H9 (cell line): ENCODE measurements at regions not wholly inside any gene's neighbourhood (a gene's known extent, or its start where the extent isn't known, plus 50 kb on each side); places are given as distances from the start of the nearest gene placed in this dataset.

Experiments
- DNase-seq: peaks from one replicate; pipeline ENCODE4 v3.0.0-alpha.2; 2017
- H2AFZ ChIP-seq: one replicate; pipeline ENCODE4 v1.6.1; 2013; ENCODE audit warnings: mild to moderate bottlenecking, low read length, control low read depth, moderate library complexity
- H2AK5ac ChIP-seq: 2 replicates; pipeline ENCODE4 v1.6.1; 2013; ENCODE audit warnings: low read length, control low read depth, mixed read lengths; ENCODE audit not compliant: insufficient read length
- H2BK120ac ChIP-seq: one replicate; pipeline ENCODE4 v1.6.1; 2013; ENCODE audit warnings: low read depth, mild to moderate bottlenecking, low read length, control low read depth, inconsistent platforms; ENCODE audit not compliant: poor library complexity, severe bottlenecking
- H2BK12ac ChIP-seq: 2 replicates; pipeline ENCODE4 v1.6.1; 2013; ENCODE audit warnings: low read length, control low read depth, mixed read lengths, low read depth; ENCODE audit not compliant: insufficient read length
- H2BK15ac ChIP-seq: 2 replicates; pipeline ENCODE4 v1.6.1; 2013; ENCODE audit warnings: low read depth, low read length, control low read depth
- H2BK20ac ChIP-seq: one replicate; pipeline ENCODE4 v1.6.1; 2013; ENCODE audit warnings: low read depth, mild to moderate bottlenecking, low read length, control low read depth, inconsistent platforms; ENCODE audit not compliant: poor library complexity, severe bottlenecking
- H2BK5ac ChIP-seq: 2 replicates; pipeline ENCODE4 v1.6.1; 2013; ENCODE audit warnings: low read length, control low read depth, mixed read lengths; ENCODE audit not compliant: insufficient read length
- H3K14ac ChIP-seq: 2 replicates; pipeline ENCODE4 v1.6.1; 2013; ENCODE audit warnings: low read length, control low read depth; ENCODE audit not compliant: insufficient read depth
- H3K18ac ChIP-seq: 2 replicates; pipeline ENCODE4 v1.6.1; 2013; ENCODE audit warnings: low read depth, mild to moderate bottlenecking, mixed read lengths, low read length, control low read depth; ENCODE audit not compliant: insufficient read length
- H3K23ac ChIP-seq: 2 replicates; pipeline ENCODE4 v1.6.1; 2013; ENCODE audit warnings: low read length, control low read depth, mixed read lengths, low read depth; ENCODE audit not compliant: insufficient read length
- H3K23me2 ChIP-seq: 2 replicates; pipeline ENCODE4 v1.6.1; 2013; ENCODE audit warnings: low read depth, mild to moderate bottlenecking, mixed read lengths, low read length, control low read depth; ENCODE audit not compliant: insufficient read length, poor library complexity, severe bottlenecking
- H3K27ac ChIP-seq: 2 replicates; pipeline ENCODE4 v1.5.1; 2013; ENCODE audit warnings: low read length, control low read depth, mixed read lengths, low read depth; ENCODE audit not compliant: insufficient read length
- H3K27me3 ChIP-seq: 2 replicates; pipeline ENCODE4 v1.6.1; 2013; ENCODE audit warnings: low read length, control low read depth, inconsistent platforms; ENCODE audit not compliant: insufficient read depth
- H3K4ac ChIP-seq: 2 replicates; pipeline ENCODE4 v1.6.1; 2013; ENCODE audit warnings: low read depth, mild to moderate bottlenecking, control low read depth, inconsistent platforms, low read length, moderate library complexity
- H3K4me1 ChIP-seq: 2 replicates; pipeline ENCODE4 v1.6.1; 2013; ENCODE audit warnings: low read length, control low read depth, inconsistent platforms; ENCODE audit not compliant: insufficient read depth
- H3K4me2 ChIP-seq: 2 replicates; pipeline ENCODE4 v1.6.1; 2013; ENCODE audit warnings: low read length, control low read depth, mixed read lengths; ENCODE audit not compliant: insufficient read length, insufficient read depth
- H3K56ac ChIP-seq: 2 replicates; pipeline ENCODE4 v1.6.1; 2013; ENCODE audit warnings: low read depth, mild to moderate bottlenecking, mixed read lengths, low read length, control low read depth; ENCODE audit not compliant: insufficient read length
- H3K79me1 ChIP-seq: 2 replicates; pipeline ENCODE4 v1.6.1; 2013; ENCODE audit warnings: low read depth, mild to moderate bottlenecking, moderate library complexity, low read length, control low read depth, inconsistent platforms; ENCODE audit not compliant: insufficient read depth, poor library complexity, severe bottlenecking
- H3K79me2 ChIP-seq: 2 replicates; pipeline ENCODE4 v1.6.1; 2013; ENCODE audit warnings: low read length, control low read depth, inconsistent platforms; ENCODE audit not compliant: insufficient read depth
- H3K9ac ChIP-seq: 2 replicates; pipeline ENCODE4 v1.6.1; 2013; ENCODE audit warnings: low read length, control low read depth, mixed read lengths; ENCODE audit not compliant: insufficient read length; ENCODE audit errors: extremely low read depth
- H3K9me3 ChIP-seq: one replicate; pipeline ENCODE4 v1.6.1; 2013; ENCODE audit warnings: low read depth, low read length, inconsistent platforms; ENCODE audit not compliant: control insufficient read depth
- H3T11ph ChIP-seq: one replicate; pipeline ENCODE4 v1.6.1; 2013; ENCODE audit warnings: mild to moderate bottlenecking, low read length, control low read depth, inconsistent platforms
- H4K20me1 ChIP-seq: one replicate; pipeline ENCODE4 v1.6.1; 2013; ENCODE audit not compliant: control insufficient read depth, insufficient read length, insufficient read depth
- H4K5ac ChIP-seq: 2 replicates; pipeline ENCODE4 v1.6.1; 2013; ENCODE audit warnings: low read depth, mild to moderate bottlenecking, mixed read lengths, low read length, control low read depth; ENCODE audit not compliant: insufficient read length
- H4K8ac ChIP-seq: replicated peaks from 2 replicates; pipeline ENCODE4 v1.6.1; 2013; ENCODE audit warnings: low read length, control low read depth, mixed read lengths, low read depth; ENCODE audit not compliant: insufficient read length
- H4K91ac ChIP-seq: 2 replicates; pipeline ENCODE4 v1.6.1; 2013; ENCODE audit warnings: low read depth, mild to moderate bottlenecking, moderate library complexity, mixed read lengths, low read length, control low read depth; ENCODE audit not compliant: insufficient read length
- H3K27ac Mint-ChIP-seq, 3 experiments: 2 replicates in 2 of 3; 3 replicates in 1 of 3; pipeline ENCODE4 v1.8.0; 2020 to 2021; ENCODE audit warnings: mixed read lengths in 3 of 3, mild to moderate bottlenecking in 1 of 3, moderate library complexity in 1 of 3
- H3K27me3 Mint-ChIP-seq: 2 replicates; pipeline ENCODE4 v1.8.0; 2021; ENCODE audit warnings: low read depth, mild to moderate bottlenecking, moderate library complexity, mixed read lengths
- H3K36me3 Mint-ChIP-seq, 3 experiments: 2 replicates in 2 of 3; 3 replicates in 1 of 3; pipeline ENCODE4 v1.8.0; 2020 to 2021; ENCODE audit warnings: low read depth in 3 of 3, mixed read lengths in 3 of 3; ENCODE audit not compliant: insufficient read depth in 1 of 3
- H3K4me1 Mint-ChIP-seq, 2 experiments: 2 replicates each; pipeline ENCODE4 v1.8.0; 2020; ENCODE audit warnings: mixed read lengths in 2 of 2
- H3K4me3 Mint-ChIP-seq, 2 experiments: 2 replicates in 1 of 2; 3 replicates in 1 of 2; pipeline ENCODE4 v1.8.0; 2020 to 2021; ENCODE audit warnings: mild to moderate bottlenecking in 2 of 2, mixed read lengths in 2 of 2, moderate library complexity in 1 of 2
- H3K9me3 Mint-ChIP-seq, 2 experiments: 2 replicates in 1 of 2; 3 replicates in 1 of 2; pipeline ENCODE4 v1.8.0; 2020; ENCODE audit warnings: mild to moderate bottlenecking in 2 of 2, mixed read lengths in 2 of 2, moderate library complexity in 1 of 2
- CTCF ChIP-seq: fragments of 200-600 bp; sonication (generic); conservative IDR thresholded peaks from 3 replicates; pipeline ENCODE4 v1.8.0; 2021; ENCODE audit warnings: antibody characterized with exemption, mild to moderate bottlenecking
- WGBS: extraction: QIAGEN DNeasy Blood & Tissue Kit; methylation state at CpG from one replicate; pipeline ENCODE4 v1.1.7; 2013; ENCODE audit warnings: missing lambda C conversion rate, low lambda C conversion rate, mixed read lengths; ENCODE audit not compliant: insufficient read length; ENCODE audit errors: extremely low coverage; 5-methylcytosine and 5-hydroxymethylcytosine counted together

- no peak overlapping the region for H3K27ac ChIP-seq
- H3K36me3 Mint-ChIP-seq, result peaks cover 0 to 9% (median 0%) of the 10 kb centered on the region in 3 experiments; a peak in 5 of 7 replicates
- H3K56ac ChIP-seq, result no peak overlapping the region
- H3T11ph ChIP-seq, result no peak overlapping the region
- H3K9me3 ChIP-seq, result no peaks in the 10 kb centered on the region
- no peak overlapping the region for H2BK120ac ChIP-seq
- DNase-seq, result no peak
- no peak overlapping the region for H3K4me2 ChIP-seq
- WGBS, result no CpG with 5 or more reads among the region's 2 CpGs
- no peak overlapping the region for H2BK15ac ChIP-seq
- H3K4me3 Mint-ChIP-seq, result no peak overlapping the region
- no peaks in the 10 kb centered on the region for H3K27me3 ChIP-seq
- H4K5ac ChIP-seq, result no peak overlapping the region
- H3K23me2 ChIP-seq, result no peaks in the 10 kb centered on the region
- H2AK5ac ChIP-seq, result no peak overlapping the region
- H3K23ac ChIP-seq, result no peak overlapping the region
- H2BK12ac ChIP-seq, result no peak overlapping the region
- no peak overlapping the region for H3K14ac ChIP-seq
- no peak overlapping the region for H4K91ac ChIP-seq
- peaks cover 3% of the 10 kb centered on the region; the same call in 1 of the 2 replicates for H3K27me3 Mint-ChIP-seq
- H3K27ac Mint-ChIP-seq, result no peak overlapping the region
- H3K79me2 ChIP-seq, result no peaks in the 10 kb centered on the region
- H4K20me1 ChIP-seq, result no peaks in the 10 kb centered on the region
- H4K8ac ChIP-seq, result no peak overlapping the region
- no peaks in the 10 kb centered on the region for H3K79me1 ChIP-seq
- peaks cover 11 to 20% of the 10 kb centered on the region in 2 experiments; a peak in 4 of 5 replicates for H3K9me3 Mint-ChIP-seq
- no peaks in the 10 kb centered on the region for H3K4me1 ChIP-seq
- TF ChIP-seq CTCF, result no peak
- H3K18ac ChIP-seq, result no peak overlapping the region
- no peak overlapping the region for H2BK20ac ChIP-seq
- H3K4ac ChIP-seq, result no peak overlapping the region
- no peak overlapping the region for H2AFZ ChIP-seq
- H3K4me1 Mint-ChIP-seq, result no peaks in the 10 kb centered on the region
- H3K9ac ChIP-seq, result no peak overlapping the region
- H2BK5ac ChIP-seq, result no peak overlapping the region
Measured at GRCh38 chrX:5549512-5549911, 679.2 kb downstream of the NLGN4X start.
